Stimulated activated naive CD8-positive, alpha-beta T cell treated with anti-CD3 and anti-CD28 coated beads, Interleukin-15, Interleukin-2, amounts not matched to agents 100 ng/mL and 50 ng/mL, for 24 hours (primary cell): ENCODE measurements at regions not wholly inside any gene's neighbourhood (a gene's known extent, or its start where the extent isn't known, plus 50 kb on each side); places are given as distances from the start of the nearest gene placed in this dataset.

Source experiments
- H3K27ac Mint-ChIP-seq: one replicate; pipeline ENCODE4 v1.8.0; 2021; ENCODE audit warnings: mild to moderate bottlenecking, mixed read lengths
- H3K27me3 Mint-ChIP-seq: one replicate; pipeline ENCODE4 v1.8.0; 2021; ENCODE audit warnings: mixed read lengths
- H3K36me3 Mint-ChIP-seq: one replicate; pipeline ENCODE4 v1.8.0; 2021; ENCODE audit warnings: low read depth, mixed read lengths
- H3K4me1 Mint-ChIP-seq: one replicate; pipeline ENCODE4 v1.8.0; 2021; ENCODE audit warnings: low read depth, mixed read lengths
- H3K4me3 Mint-ChIP-seq: one replicate; pipeline ENCODE4 v1.8.0; 2021; ENCODE audit warnings: mild to moderate bottlenecking, mixed read lengths
- H3K9me3 Mint-ChIP-seq: one replicate; pipeline ENCODE4 v1.8.0; 2021; ENCODE audit warnings: mixed read lengths

DNA sequence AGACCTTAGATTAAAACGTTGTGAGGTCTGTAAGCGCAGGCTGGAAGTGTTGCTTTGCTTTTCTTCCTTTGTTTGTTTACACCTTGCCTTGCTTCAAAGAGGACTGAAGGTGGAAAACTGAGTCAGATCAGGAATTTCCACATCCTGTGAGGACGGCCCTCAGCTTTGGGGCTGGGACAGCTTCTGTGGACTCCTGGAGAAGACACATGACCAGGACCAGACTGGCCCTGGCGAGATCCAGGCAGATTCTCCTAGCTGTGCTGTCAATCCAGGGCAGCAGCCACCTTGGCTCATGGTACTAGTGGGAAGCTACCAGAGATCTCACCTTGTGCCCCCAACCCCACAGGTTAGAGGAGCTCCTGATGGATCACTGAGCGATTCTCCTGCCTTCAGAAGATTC, 1461.9 kb downstream of the TBC1D22A start:
- no peaks in the 10 kb centered on the region for H3K36me3 Mint-ChIP-seq
- peaks cover 8% of the 10 kb centered on the region for H3K9me3 Mint-ChIP-seq
- H3K4me3 Mint-ChIP-seq, result no peak overlapping the region
- peaks cover 9% of the 10 kb centered on the region for H3K27me3 Mint-ChIP-seq
- no peaks in the 10 kb centered on the region for H3K4me1 Mint-ChIP-seq
- H3K27ac Mint-ChIP-seq, result no peak overlapping the region

DNA sequence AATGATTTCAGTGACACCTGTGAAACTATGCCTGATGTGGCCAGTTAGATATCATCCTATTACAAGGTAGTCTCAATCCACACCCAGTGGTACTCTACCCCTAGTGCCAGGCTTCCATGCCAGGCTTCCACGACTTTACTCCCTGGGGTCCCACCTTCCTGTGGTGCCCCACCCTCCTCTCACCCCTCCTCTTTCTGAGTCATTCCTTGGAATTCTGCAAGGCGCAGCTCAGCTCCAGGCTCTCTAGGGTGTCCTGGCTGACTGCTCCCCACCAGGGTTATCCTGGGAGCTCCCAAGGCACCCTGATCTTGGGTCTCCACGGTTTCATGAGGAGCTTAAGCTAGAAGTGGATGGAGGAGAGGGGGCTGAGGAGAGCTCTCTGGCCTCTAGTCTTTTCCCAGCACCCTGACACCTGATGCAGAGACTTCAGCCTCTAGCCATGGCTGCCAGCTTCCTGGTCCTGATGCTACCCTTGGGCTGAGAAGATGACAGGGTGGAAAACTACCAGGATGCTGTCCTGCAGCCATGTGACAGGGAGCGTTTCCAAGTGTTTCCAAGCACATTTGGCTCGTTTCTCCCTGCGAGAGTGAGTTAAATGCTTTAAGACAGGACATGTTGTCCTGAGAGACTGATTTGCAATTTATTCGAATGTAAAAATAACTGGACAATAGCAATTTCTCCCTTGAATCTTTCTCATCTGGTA, 1461.2 kb downstream of the TBC1D22A start:
- Mint-ChIP-seq H3K4me3 (no peak overlapping the region), H3K9me3 (peaks cover 8% of the 10 kb centered on the region), H3K27ac (no peak overlapping the region)

DNA sequence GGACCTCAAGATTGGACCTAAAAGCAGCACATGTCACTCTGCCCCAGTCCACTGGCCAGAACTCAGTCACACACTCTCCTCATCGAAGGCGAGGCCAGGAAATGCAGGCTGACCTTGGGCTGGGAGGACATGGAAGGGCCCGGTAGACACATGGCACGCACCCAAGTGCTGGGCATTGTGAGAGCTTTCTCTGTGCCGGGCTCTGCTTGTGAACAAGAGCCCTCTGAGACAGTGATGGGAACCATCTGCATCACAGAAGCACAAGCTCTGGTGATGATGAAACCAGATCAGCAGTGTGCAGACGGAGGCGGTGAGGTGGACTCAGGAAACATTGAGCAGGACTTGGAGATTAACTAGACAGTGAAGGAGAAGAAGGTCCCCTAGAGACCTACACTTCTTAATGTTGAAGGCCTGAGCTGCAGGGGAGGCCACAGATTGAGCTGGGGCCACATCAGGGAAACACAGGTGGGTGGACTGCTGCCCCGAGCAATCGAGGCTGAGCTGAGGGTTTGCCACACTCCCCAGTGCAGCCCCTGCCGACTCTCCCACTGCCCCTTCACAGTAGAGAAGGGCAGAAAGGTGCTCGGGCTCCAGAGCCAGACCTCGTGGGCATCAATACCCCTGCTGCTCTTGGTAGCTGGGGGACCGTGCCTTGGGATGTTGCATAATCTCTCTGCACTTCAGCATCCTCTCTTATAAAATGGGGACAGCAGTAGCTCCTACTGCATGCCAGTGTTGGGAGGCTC, 1460.5 kb downstream of the TBC1D22A start:
- Mint-ChIP-seq H3K9me3 (peaks cover 8% of the 10 kb centered on the region), H3K4me1 (no peaks in the 10 kb centered on the region), H3K27me3 (peaks cover 9% of the 10 kb centered on the region), H3K4me3 (no peak overlapping the region), H3K27ac (no peak overlapping the region), H3K36me3 (no peaks in the 10 kb centered on the region)

More for the DNA sequence above, 1461.2 kb downstream of the TBC1D22A start:
- no peaks in the 10 kb centered on the region for H3K4me1 Mint-ChIP-seq
- peaks cover 9% of the 10 kb centered on the region for H3K27me3 Mint-ChIP-seq
- no peaks in the 10 kb centered on the region for H3K36me3 Mint-ChIP-seq

DNA sequence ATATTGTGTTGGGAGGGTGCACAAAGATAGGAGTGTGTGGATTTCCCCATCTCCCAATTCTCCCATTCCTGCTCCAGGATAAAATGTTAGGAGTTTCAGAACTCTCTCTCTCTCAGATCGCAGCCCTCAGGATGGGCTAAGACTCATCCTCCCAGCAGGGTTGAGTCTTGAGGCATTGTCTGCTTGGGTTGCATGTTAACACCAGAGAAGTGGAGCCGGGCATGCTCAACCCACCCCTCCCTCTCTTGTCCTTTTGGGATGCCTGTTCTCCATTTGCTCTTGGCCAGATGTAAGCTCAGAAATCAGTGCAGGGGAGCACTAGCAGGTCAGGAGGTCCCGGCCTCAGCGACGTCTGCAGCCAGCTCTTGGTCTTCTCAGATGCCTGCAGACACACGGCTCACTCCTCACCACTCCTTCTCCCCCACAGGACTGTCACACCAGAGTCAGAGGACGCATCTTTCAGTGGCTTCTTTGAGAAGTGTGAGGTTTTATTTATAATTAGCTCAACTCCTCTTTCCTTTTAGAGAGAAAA, 1456.5 kb downstream of the TBC1D22A start:
- Mint-ChIP-seq H3K4me3 (no peak overlapping the region), H3K4me1 (no peaks in the 10 kb centered on the region)

DNA sequence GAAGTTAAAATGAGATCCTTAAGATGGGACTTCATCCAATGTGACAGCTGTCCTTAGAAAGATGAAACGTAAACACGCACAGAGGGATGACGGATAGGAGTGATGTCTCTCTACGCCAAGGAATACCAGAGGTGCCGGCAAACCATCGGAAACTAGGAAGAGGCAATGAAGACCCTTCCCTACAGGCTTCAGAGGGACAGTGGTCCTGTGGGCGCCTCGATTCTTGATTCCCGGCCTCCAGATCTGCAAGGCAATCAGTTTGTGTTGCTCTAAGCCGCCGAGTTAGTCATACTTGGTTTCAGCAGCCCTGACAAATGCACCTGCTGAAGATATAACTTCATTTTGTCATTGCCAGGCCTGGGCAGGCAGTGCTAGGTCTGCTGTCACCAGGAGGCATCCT, 1455.1 kb downstream of the TBC1D22A start:
- Mint-ChIP-seq H3K27me3 (peaks cover 8% of the 10 kb centered on the region), H3K36me3 (no peaks in the 10 kb centered on the region), H3K4me3 (no peak overlapping the region), H3K4me1 (no peaks in the 10 kb centered on the region), H3K27ac (no peak overlapping the region), H3K9me3 (peaks cover 8% of the 10 kb centered on the region)

More for the DNA sequence above, 1456.5 kb downstream of the TBC1D22A start:
- H3K9me3 Mint-ChIP-seq, result peaks cover 8% of the 10 kb centered on the region
- H3K27ac Mint-ChIP-seq, result no peak overlapping the region
- no peaks in the 10 kb centered on the region for H3K36me3 Mint-ChIP-seq
- H3K27me3 Mint-ChIP-seq, result peaks cover 8% of the 10 kb centered on the region

DNA sequence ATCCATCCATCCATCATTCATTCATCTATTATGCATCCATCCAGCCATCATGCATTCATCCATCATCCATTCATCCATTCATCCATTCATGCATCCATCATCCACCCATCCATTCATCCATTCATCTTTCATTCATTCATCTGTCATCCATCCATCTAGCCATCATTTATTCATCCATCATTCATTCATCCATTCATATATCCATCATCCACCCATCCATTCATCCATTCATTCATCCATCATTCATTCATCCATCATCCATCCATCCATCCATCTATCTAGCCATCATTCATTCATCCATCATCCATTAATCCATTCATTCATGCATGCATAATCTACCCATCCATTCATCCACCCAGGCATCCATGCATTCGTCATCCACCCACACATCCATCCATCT, 1450.3 kb downstream of the TBC1D22A start:
- H3K36me3 Mint-ChIP-seq, result no peaks in the 10 kb centered on the region
- H3K27ac Mint-ChIP-seq, result no peak overlapping the region
- no peaks in the 10 kb centered on the region for H3K9me3 Mint-ChIP-seq
- peaks cover 11% of the 10 kb centered on the region for H3K27me3 Mint-ChIP-seq
- H3K4me3 Mint-ChIP-seq, result no peak overlapping the region
- H3K4me1 Mint-ChIP-seq, result no peaks in the 10 kb centered on the region

DNA sequence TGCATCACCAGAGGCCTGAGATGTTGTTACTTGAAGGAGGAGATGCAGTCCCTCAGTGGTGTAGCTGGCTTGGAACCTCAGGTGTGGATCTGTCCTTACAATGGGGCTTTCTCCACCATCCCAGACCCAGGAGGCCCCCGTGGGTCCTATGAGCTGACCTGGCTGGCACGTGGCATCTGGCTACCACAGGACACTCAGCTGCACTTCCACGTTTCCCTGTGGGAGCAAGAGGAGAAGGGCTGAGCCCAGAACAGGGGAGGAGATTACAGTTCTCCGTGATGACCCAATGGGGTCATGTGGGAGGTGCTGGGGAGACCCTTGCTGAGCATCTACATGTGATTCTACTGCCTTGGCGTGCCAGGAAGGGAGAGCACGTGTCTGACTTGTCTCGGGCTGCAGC, 1448.4 kb downstream of the TBC1D22A start:
- Mint-ChIP-seq H3K9me3 (no peaks in the 10 kb centered on the region), H3K36me3 (no peaks in the 10 kb centered on the region)

DNA sequence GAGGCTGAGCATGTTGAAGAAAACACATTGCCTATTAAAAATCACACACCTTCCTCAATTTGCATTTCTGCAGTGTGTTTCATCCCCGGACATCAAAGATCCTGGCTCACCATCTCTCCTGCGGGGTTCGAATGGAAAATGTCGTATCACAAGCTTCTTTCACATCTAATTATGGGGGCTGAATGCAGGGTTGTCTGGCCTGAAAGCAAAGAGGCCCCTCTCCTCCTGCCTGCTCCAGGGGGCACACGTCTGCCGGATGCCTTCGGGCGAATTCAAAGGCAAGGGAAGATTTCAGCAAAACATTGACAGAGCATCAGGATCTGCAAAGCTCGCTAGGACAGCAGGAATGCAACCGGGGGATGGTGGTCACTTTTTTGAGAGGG, 1447.7 kb downstream of the TBC1D22A start:
- Mint-ChIP-seq H3K27me3 (peaks cover 8% of the 10 kb centered on the region), H3K27ac (no peak overlapping the region), H3K4me1 (no peaks in the 10 kb centered on the region), H3K4me3 (no peak overlapping the region), H3K9me3 (no peaks in the 10 kb centered on the region), H3K36me3 (no peaks in the 10 kb centered on the region)

More for the DNA sequence above, 1448.4 kb downstream of the TBC1D22A start:
- H3K4me3 Mint-ChIP-seq, result no peak overlapping the region
- no peaks in the 10 kb centered on the region for H3K4me1 Mint-ChIP-seq
- H3K27me3 Mint-ChIP-seq, result peaks cover 11% of the 10 kb centered on the region
- H3K27ac Mint-ChIP-seq, result no peak overlapping the region

DNA sequence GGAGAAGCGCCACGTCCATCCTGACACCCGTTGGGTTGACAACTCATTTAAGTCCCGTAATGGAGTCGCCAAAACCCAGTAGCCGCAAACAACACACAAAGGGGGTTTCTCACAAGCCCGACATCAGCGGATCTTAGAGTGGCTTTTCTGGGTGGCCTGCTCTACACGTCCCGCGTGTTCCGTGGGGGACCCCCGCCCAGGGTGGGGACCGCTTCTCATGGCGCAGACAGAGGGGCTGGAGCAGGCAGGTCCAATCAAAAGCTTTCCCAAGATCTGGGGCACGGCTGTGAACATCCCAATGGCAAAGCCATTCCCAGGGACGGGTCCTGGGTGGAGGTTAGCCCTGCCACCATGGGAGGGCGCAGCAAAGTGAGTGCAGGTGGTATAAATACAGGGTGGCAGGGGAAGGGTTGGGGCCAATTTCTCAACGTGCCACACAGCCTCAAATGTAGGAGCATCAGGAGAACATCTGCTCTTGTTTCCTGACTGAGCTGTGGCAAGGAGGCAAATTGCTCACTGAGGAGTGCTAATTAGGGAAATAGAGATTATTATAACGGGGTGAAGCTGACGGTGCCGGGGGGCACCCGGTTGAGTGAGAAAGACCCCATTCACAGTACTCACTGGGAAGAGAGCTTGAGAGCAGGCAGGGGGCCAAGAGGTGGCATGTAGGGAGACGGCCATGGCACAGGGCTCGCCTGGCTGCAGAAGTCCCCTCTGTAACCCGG, 1447.2 kb downstream of the TBC1D22A start:
- H3K9me3 Mint-ChIP-seq, result no peaks in the 10 kb centered on the region
- H3K27me3 Mint-ChIP-seq, result peaks cover 8% of the 10 kb centered on the region
- H3K36me3 Mint-ChIP-seq, result no peaks in the 10 kb centered on the region
- no peak overlapping the region for H3K27ac Mint-ChIP-seq
- no peak overlapping the region for H3K4me3 Mint-ChIP-seq
- H3K4me1 Mint-ChIP-seq, result no peaks in the 10 kb centered on the region

DNA sequence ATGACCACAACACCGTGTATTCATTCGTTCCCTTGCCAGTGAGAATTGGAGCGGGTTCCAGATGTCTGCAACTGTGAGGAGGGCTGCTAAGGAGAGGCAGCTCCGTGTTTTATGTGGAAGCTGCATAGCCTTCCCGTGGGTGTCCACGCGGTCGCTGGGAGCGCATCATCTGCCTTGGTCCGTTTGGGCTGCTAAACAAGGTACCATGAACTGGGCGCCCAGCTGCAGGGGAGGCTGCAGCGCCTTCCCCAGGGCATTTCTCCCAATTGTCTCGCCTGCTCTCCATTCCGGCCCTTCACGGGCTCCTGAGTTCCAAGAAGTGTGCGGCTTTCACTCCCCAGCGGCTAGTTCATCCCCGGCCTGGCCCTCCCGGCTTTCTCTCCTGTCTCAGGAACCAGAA, 1446.4 kb downstream of the TBC1D22A start:
- peaks cover 8% of the 10 kb centered on the region for H3K27me3 Mint-ChIP-seq
- no peak overlapping the region for H3K4me3 Mint-ChIP-seq
- no peaks in the 10 kb centered on the region for H3K36me3 Mint-ChIP-seq
- no peaks in the 10 kb centered on the region for H3K4me1 Mint-ChIP-seq
- no peak overlapping the region for H3K27ac Mint-ChIP-seq
- no peaks in the 10 kb centered on the region for H3K9me3 Mint-ChIP-seq

DNA sequence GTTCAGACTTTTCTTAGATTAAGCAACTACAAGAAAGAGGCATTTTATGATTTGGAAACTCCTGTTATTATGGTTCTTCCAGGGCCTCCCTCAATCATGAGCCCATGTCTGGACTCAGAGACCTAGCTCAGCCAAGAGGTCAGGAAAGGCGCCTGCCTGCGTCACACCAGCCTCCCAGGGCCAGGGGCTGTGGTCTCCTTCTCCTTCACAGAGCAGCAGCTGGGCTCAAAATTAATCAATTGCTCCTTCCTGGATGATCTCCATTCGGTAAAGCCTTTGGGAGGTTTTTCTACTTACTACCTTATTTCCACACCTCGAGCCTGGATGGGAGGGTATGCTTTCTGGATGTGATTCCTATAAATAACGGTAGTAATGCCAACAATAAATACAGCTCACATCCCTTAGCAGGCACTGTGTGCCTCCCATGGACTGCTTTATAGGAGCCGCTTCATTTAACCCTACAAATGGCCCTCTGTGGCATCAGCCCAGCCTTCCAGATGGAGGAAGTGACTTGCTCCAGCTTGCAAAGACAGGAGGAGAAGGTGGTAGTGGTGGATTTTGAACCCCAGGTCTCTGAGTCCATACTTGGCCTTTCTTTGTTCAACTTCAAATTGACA, 1445.6 kb downstream of the TBC1D22A start:
- H3K27me3 Mint-ChIP-seq, result peaks cover 8% of the 10 kb centered on the region
- H3K27ac Mint-ChIP-seq, result no peak overlapping the region
- H3K36me3 Mint-ChIP-seq, result no peaks in the 10 kb centered on the region
- H3K9me3 Mint-ChIP-seq, result no peaks in the 10 kb centered on the region
- no peaks in the 10 kb centered on the region for H3K4me1 Mint-ChIP-seq
- no peak overlapping the region for H3K4me3 Mint-ChIP-seq

DNA sequence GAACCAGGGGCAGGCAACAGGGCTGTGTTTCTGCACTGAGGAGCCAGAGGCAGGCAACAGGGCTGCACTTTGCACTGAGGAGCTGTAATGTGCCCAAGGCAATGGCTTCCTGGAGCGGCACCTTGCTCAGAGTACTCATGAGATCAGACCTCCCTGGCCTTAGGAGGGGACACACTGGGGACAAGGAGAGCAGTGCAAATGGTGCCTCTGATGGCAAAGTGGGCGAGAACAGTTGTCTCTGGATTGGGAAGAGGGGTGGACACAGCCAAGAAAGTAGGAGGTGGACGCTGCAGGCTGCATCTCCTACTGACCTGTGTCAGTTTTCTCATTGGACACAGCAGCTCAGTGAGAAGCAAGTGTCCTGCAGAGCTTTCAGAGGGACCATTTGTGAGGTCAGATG, 1443.3 kb downstream of the TBC1D22A start:
- Mint-ChIP-seq H3K9me3 (no peaks in the 10 kb centered on the region), H3K4me1 (no peaks in the 10 kb centered on the region), H3K36me3 (no peaks in the 10 kb centered on the region), H3K27me3 (peaks cover 8% of the 10 kb centered on the region), H3K27ac (no peak overlapping the region), H3K4me3 (no peak overlapping the region)

DNA sequence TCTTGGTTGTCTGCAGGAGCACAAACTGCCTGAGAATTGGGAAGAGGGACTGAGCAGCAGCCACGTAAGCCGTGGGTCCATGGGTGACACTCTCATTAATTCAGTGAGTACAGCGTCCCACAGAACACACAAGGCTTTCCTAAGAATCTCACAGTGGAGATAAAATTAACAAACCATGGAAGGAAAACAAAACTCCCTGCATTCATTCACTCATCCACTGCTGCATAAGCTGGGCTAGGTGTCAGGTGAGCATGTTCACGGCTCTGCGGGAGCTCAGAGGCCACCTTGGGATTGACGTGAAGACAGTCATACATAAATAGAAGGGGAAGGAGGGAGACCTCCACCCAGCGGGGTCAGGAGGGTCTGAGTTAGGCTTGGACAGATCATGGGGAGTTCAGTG, 1442.7 kb downstream of the TBC1D22A start:
- H3K4me3 Mint-ChIP-seq, result no peak overlapping the region
- H3K27ac Mint-ChIP-seq, result no peak overlapping the region

DNA sequence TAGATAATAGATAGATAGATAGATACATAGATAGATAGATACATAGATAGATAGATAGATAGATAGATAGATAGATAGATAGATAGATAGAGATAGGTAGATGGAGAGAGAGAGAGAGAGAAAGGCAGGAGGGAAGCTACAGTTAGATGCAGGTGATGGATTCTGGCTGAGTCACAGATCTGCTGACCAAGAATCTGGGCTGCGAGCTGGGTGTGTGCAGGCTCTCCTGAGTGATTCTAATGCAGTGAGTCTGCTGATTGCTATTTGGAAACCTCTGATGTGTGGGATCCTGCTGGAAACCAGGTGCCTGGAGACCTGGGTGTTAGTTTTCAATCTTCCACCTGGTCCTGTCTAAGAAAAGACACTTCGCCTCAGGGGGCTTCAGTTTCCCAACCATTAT, 1441.8 kb downstream of the TBC1D22A start:
- no peak overlapping the region for H3K27ac Mint-ChIP-seq
- peaks cover 5% of the 10 kb centered on the region for H3K27me3 Mint-ChIP-seq
- no peaks in the 10 kb centered on the region for H3K36me3 Mint-ChIP-seq
- no peaks in the 10 kb centered on the region for H3K9me3 Mint-ChIP-seq
- no peaks in the 10 kb centered on the region for H3K4me1 Mint-ChIP-seq
- H3K4me3 Mint-ChIP-seq, result no peak overlapping the region

More for the DNA sequence above, 1442.7 kb downstream of the TBC1D22A start:
- H3K4me1 Mint-ChIP-seq, result no peaks in the 10 kb centered on the region
- peaks cover 8% of the 10 kb centered on the region for H3K27me3 Mint-ChIP-seq
- H3K36me3 Mint-ChIP-seq, result no peaks in the 10 kb centered on the region
- H3K9me3 Mint-ChIP-seq, result no peaks in the 10 kb centered on the region

DNA sequence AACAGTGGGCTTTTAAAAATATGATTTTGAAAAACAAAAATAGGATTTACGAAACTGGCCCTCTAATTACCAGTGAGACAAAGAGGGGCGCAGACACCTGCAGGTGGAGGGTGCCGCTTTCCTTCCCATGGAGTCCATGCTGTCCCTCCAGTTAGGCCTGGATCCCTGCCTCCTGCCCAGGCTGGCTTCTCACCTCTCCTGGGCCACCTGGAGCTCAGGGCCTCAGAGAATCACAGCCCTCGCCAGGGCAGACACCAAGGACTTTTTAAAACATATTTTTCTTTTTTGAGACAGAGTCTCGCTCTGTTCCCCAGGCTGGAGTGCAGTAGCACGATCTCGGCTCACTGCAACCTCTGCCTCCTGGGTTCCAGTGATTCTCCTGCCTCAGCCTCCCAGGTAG, 1437.2 kb downstream of the TBC1D22A start:
- H3K9me3 Mint-ChIP-seq, result no peaks in the 10 kb centered on the region
- no peak overlapping the region for H3K4me3 Mint-ChIP-seq

More for the DNA sequence above, 1437.2 kb downstream of the TBC1D22A start:
- Mint-ChIP-seq H3K4me1 (peaks cover 5% of the 10 kb centered on the region), H3K27ac (no peak overlapping the region), H3K36me3 (no peaks in the 10 kb centered on the region), H3K27me3 (peaks cover 14% of the 10 kb centered on the region)
